ENCODE measurements at regions not wholly inside any gene's neighbourhood (a gene's known extent, or its start where the extent isn't known, plus 50 kb on each side); places are given as distances from the start of the nearest gene placed in this dataset.

GRCh38 chr9:18350995-18351595, 122.9 kb upstream of the ADAMTSL1 start:
- TF ChIP-seq, protein P1, sequence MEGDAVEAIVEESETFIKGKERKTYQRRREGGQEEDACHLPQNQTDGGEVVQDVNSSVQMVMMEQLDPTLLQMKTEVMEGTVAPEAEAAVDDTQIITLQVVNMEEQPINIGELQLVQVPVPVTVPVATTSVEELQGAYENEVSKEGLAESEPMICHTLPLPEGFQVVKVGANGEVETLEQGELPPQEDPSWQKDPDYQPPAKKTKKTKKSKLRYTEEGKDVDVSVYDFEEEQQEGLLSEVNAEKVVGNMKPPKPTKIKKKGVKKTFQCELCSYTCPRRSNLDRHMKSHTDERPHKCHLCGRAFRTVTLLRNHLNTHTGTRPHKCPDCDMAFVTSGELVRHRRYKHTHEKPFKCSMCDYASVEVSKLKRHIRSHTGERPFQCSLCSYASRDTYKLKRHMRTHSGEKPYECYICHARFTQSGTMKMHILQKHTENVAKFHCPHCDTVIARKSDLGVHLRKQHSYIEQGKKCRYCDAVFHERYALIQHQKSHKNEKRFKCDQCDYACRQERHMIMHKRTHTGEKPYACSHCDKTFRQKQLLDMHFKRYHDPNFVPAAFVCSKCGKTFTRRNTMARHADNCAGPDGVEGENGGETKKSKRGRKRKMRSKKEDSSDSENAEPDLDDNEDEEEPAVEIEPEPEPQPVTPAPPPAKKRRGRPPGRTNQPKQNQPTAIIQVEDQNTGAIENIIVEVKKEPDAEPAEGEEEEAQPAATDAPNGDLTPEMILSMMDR (conservative IDR thresholded peaks at IDR 0.05; ENCODE audit: low read depth, low read length) = no peak
- H3K79me2 ChIP-seq (ENCODE audit: insufficient read depth, low read depth) = no peaks in the 10 kb centered on the region
- H3K4me3 ChIP-seq (IDR thresholded peaks at IDR 0.05; ENCODE audit: insufficient read depth, low read depth, low read length) = no peak overlapping the region
- no peaks in the 10 kb centered on the region for H4K20me1 ChIP-seq (ENCODE audit: insufficient read depth)
- H3K9ac ChIP-seq = no peak overlapping the region
- H3K4me1 ChIP-seq (ENCODE audit: low read depth, poor library complexity, severe bottlenecking) = no peaks in the 10 kb centered on the region
- H2AFZ ChIP-seq (ENCODE audit: low read depth) = no peak overlapping the region
- no peak overlapping the region for H3K4me2 ChIP-seq
- no peak overlapping the region for H3K27ac ChIP-seq
- no peaks in the 10 kb centered on the region for H3K36me3 ChIP-seq (ENCODE audit: insufficient read depth)
- H3K27me3 ChIP-seq (ENCODE audit: insufficient read depth, low read depth) = no peaks in the 10 kb centered on the region

DNA sequence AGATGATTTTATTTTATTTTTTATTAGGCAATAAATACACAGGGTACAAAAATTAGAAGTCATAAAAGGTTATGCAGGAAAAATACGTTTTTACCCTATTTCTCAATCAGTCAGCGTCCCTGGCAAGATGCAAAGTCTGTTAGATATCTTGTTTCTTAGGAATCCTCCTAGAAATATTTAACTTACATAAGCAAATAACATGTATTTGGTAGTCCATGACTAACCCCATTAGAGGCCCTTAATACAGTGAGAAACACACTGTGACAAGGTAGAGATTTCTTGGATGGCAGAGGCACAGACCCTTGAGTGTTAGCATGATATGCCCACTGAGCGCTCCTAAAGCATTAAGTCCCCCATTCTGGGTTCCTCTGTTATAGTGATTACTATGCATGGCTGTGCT, 121.2 kb upstream of the ADAMTSL1 start:
- Histone ChIP-seq H3K27ac (no peak overlapping the region), H3K27me3 (ENCODE audit: insufficient read depth, low read depth) (no peaks in the 10 kb centered on the region), H2AFZ (ENCODE audit: low read depth) (no peak overlapping the region), H3K79me2 (ENCODE audit: insufficient read depth, low read depth) (no peaks in the 10 kb centered on the region), H3K9ac (no peak overlapping the region), H3K36me3 (ENCODE audit: insufficient read depth) (no peaks in the 10 kb centered on the region), H3K4me2 (no peak overlapping the region), H4K20me1 (ENCODE audit: insufficient read depth) (no peaks in the 10 kb centered on the region), H3K4me1 (ENCODE audit: low read depth, poor library complexity, severe bottlenecking) (no peaks in the 10 kb centered on the region), H3K4me3 (IDR thresholded peaks at IDR 0.05; ENCODE audit: insufficient read depth, low read depth, low read length) (no peak overlapping the region)
- TF ChIP-seq, protein P1 (conservative IDR thresholded peaks at IDR 0.05; ENCODE audit: low read depth, low read length) = no peak

- H3K79me2 ChIP-seq (ENCODE audit: insufficient read depth, low read depth) = no peaks in the 10 kb centered on the region
- no peaks in the 10 kb centered on the region for H3K36me3 ChIP-seq (ENCODE audit: insufficient read depth)
- no peaks in the 10 kb centered on the region for H3K4me1 ChIP-seq (ENCODE audit: low read depth, poor library complexity, severe bottlenecking)
- H3K4me3 ChIP-seq (IDR thresholded peaks at IDR 0.05; ENCODE audit: insufficient read depth, low read depth, low read length) = no peak overlapping the region
- H3K27me3 ChIP-seq (ENCODE audit: insufficient read depth, low read depth) = no peaks in the 10 kb centered on the region
- no peaks in the 10 kb centered on the region for H4K20me1 ChIP-seq (ENCODE audit: insufficient read depth)
- no peak overlapping the region for H3K4me2 ChIP-seq
- no peak overlapping the region for H3K27ac ChIP-seq
- no peak overlapping the region for H3K9ac ChIP-seq
- H2AFZ ChIP-seq (ENCODE audit: low read depth) = no peak overlapping the region
- TF ChIP-seq, protein P1 (conservative IDR thresholded peaks at IDR 0.05; ENCODE audit: low read depth, low read length) = no peak
Observed at GRCh38 chr9:18353473-18353872, 120.5 kb upstream of the ADAMTSL1 start.

DNA sequence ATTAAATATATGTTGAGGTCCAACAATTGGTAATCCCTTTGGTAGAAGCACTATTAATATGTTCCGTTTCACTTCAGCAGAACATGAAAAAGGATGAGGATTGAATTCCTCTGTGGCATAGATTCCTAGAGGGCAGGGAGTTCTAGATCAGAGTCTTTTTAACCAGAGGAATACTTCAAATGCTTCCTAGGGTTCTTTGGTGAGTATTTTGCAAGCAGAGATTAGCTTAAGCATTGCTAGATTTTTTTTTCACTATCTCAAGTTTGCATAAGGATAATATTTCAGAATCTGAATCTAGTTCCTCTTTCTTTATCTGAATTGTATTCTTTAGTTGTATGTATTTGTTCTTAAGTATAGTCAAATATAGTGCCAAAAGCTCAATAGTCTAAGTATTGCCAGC, 116.6 kb upstream of the ADAMTSL1 start:
- Histone ChIP-seq H3K27me3 (ENCODE audit: insufficient read depth, low read depth) (no peaks in the 10 kb centered on the region), H3K36me3 (ENCODE audit: insufficient read depth) (no peaks in the 10 kb centered on the region), H3K4me3 (IDR thresholded peaks at IDR 0.05; ENCODE audit: insufficient read depth, low read depth, low read length) (no peak overlapping the region), H2AFZ (ENCODE audit: low read depth) (no peak overlapping the region), H3K9ac (no peak overlapping the region), H4K20me1 (ENCODE audit: insufficient read depth) (no peaks in the 10 kb centered on the region), H3K4me1 (ENCODE audit: low read depth, poor library complexity, severe bottlenecking) (no peaks in the 10 kb centered on the region), H3K4me2 (no peak overlapping the region), H3K27ac (no peak overlapping the region), H3K79me2 (ENCODE audit: insufficient read depth, low read depth) (no peaks in the 10 kb centered on the region)
- TF ChIP-seq, protein P1 (conservative IDR thresholded peaks at IDR 0.05; ENCODE audit: low read depth, low read length) = no peak
